Caco-2 (cell line): ENCODE measurements at regions not wholly inside any gene's neighbourhood (a gene's known extent, or its start where the extent isn't known, plus 50 kb on each side); places are given as distances from the start of the nearest gene placed in this dataset.

ENCODE experiments used
- BruUV-seq: library from RNA; stranded (reverse); fragments of 400-500 nt; replicated peaks from 2 replicates; lab custom pipeline; 2021; lab: Mats Ljungman, UMichigan
- CTCF ChIA-PET: fragments of 300-600 bp; sonication (Branson Sonifier 250); formaldehyde crosslinking; loops from one replicate; lab custom pipeline; 2022; ENCODE audit warnings: antibody characterized with exemption; lab: Charles Lee
- POLR2A ChIA-PET: fragments of 300-600 bp; sonication (Branson Sonifier 250); formaldehyde crosslinking; loops from one replicate; lab custom pipeline; 2022; ENCODE audit warnings: antibody characterized with exemption; lab: Charles Lee
- DNase-seq, 2 experiments: peaks; one replicate each; pipeline versions ENCODE4 v3.0.0 to v3.0.0-alpha.2; 2020 to 2022
- H3K27me3 ChIP-seq: replicated peaks from 2 replicates; pipeline ENCODE4 v1.6.0; 2011; ENCODE audit warnings: low read length; ENCODE audit not compliant: control insufficient read depth, insufficient read depth
- H3K36me3 ChIP-seq: 2 replicates; pipeline ENCODE4 v1.5.1; 2011; ENCODE audit warnings: low read length; ENCODE audit not compliant: control insufficient read depth, insufficient read depth
- H3K4me1 ChIP-seq: fragments of 250-450 bp; sonication (Bioruptor Pico); 2 replicates; pipeline ENCODE4 v1.5.1; 2020; ENCODE audit warnings: mild to moderate bottlenecking
- H3K4me3 ChIP-seq: 2 replicates; pipeline ENCODE4 v1.5.1; 2011; ENCODE audit warnings: low read depth, mild to moderate bottlenecking, control low read depth, low read length
- H3K9me3 ChIP-seq: fragments of 250-450 bp; sonication (Bioruptor Pico); 2 replicates; pipeline ENCODE4 v1.5.1; 2020; ENCODE audit warnings: mild to moderate bottlenecking, moderate library complexity
- H3K27ac Mint-ChIP-seq: one replicate; pipeline ENCODE4 v1.8.0; 2022; ENCODE audit warnings: mixed read lengths; ENCODE audit not compliant: unreplicated experiment
- H3K27me3 Mint-ChIP-seq: one replicate; pipeline ENCODE4 v1.8.0; 2022; ENCODE audit warnings: mixed read lengths; ENCODE audit not compliant: insufficient read depth, unreplicated experiment
- H3K36me3 Mint-ChIP-seq: one replicate; pipeline ENCODE4 v1.8.0; 2022; ENCODE audit warnings: mild to moderate bottlenecking, mixed read lengths; ENCODE audit not compliant: insufficient read depth, unreplicated experiment
- H3K4me1 Mint-ChIP-seq: one replicate; pipeline ENCODE4 v1.8.0; 2022; ENCODE audit warnings: low read depth, mixed read lengths; ENCODE audit not compliant: unreplicated experiment
- H3K4me3 Mint-ChIP-seq: one replicate; pipeline ENCODE4 v1.8.0; 2022; ENCODE audit warnings: mild to moderate bottlenecking, moderate library complexity, mixed read lengths; ENCODE audit not compliant: unreplicated experiment
- H3K9me3 Mint-ChIP-seq: one replicate; pipeline ENCODE4 v1.8.0; 2022; ENCODE audit warnings: mixed read lengths; ENCODE audit not compliant: unreplicated experiment
- CTCF ChIP-seq, 2 experiments: fragments of 200-600 bp in 1 of 2; IDR thresholded peaks; 1 replicate in 1 of 2; 2 replicates in 1 of 2; pipeline versions ENCODE4 v1.5.1 to v1.8.0; 2011 to 2022; ENCODE audit warnings: antibody characterized with exemption in 1 of 2, control low read depth in 1 of 2, inconsistent platforms in 1 of 2, low read depth in 1 of 2, low read length in 1 of 2, mild to moderate bottlenecking in 1 of 2, moderate library complexity in 1 of 2; ENCODE audit not compliant: insufficient read depth in 1 of 2, severe bottlenecking in 1 of 2, unreplicated experiment in 1 of 2
- intact Hi-C: fragments of 100-400 bp; cut with micrococcal nuclease; formaldehyde crosslinking; loops from one replicate; pipeline ENCODE4 v1.10.0; 2022; ENCODE audit not compliant: unreplicated experiment

- H3K4me3 ChIP-seq: no peak overlapping the region
These were observed 427.4 kb upstream of the MGMT start for GRCh38 chr10:129039406-129040370.

GRCh38 chr10:129040377-129040776 lies 426.7 kb upstream of the MGMT start:
- CTCF ChIA-PET: no interaction called here
- no peak for DNase-seq
- Mint-ChIP-seq H3K4me1 (no peaks in the 10 kb centered on the region), H3K27me3 (peaks cover 35% of the 10 kb centered on the region), H3K36me3 (no peaks in the 10 kb centered on the region), H3K27ac (no peak overlapping the region), H3K9me3 (no peaks in the 10 kb centered on the region), H3K4me3 (no peak overlapping the region)
- intact Hi-C loops: no loop called here
- no peak overlapping the region for H3K4me3 ChIP-seq
- H3K27me3 ChIP-seq: peaks cover 2% of the 10 kb centered on the region
- no peaks in the 10 kb centered on the region for H3K9me3 ChIP-seq
- POLR2A ChIA-PET: no interaction called here
- H3K4me1 ChIP-seq: no peaks in the 10 kb centered on the region
- TF ChIP-seq CTCF (IDR thresholded peaks at IDR 0.05; ENCODE audit: insufficient read depth in 1 of 2, low read depth in 1 of 2, low read length in 1 of 2, severe bottlenecking in 1 of 2, unreplicated experiment in 1 of 2): no peak
- BruUV-seq: no TSS peak
- H3K36me3 ChIP-seq: no peaks in the 10 kb centered on the region

More at GRCh38 chr10:129039406-129040370, 427.4 kb upstream of the MGMT start:
- POLR2A ChIA-PET: no interaction called here
- Histone ChIP-seq H3K36me3 (no peaks in the 10 kb centered on the region), H3K4me1 (no peaks in the 10 kb centered on the region), H3K27me3 (peaks cover 2% of the 10 kb centered on the region), H3K9me3 (no peaks in the 10 kb centered on the region)
- no peaks in the 10 kb centered on the region for H3K9me3 Mint-ChIP-seq
- no peak overlapping the region for H3K27ac Mint-ChIP-seq
- DNase-seq: no peak
- CTCF ChIA-PET: no interaction called here
- H3K4me3 Mint-ChIP-seq: no peak overlapping the region
- no TSS peak for BruUV-seq
- H3K27me3 Mint-ChIP-seq: peaks cover 34% of the 10 kb centered on the region
- no peaks in the 10 kb centered on the region for H3K4me1 Mint-ChIP-seq
- no peaks in the 10 kb centered on the region for H3K36me3 Mint-ChIP-seq
- intact Hi-C loops: no loop called here
- no peak for TF ChIP-seq CTCF (IDR thresholded peaks at IDR 0.05; ENCODE audit: insufficient read depth in 1 of 2, low read depth in 1 of 2, low read length in 1 of 2, severe bottlenecking in 1 of 2, unreplicated experiment in 1 of 2)

- Mint-ChIP-seq H3K9me3 (no peaks in the 10 kb centered on the region), H3K36me3 (no peaks in the 10 kb centered on the region), H3K27me3 (peaks cover 36% of the 10 kb centered on the region), H3K4me1 (no peaks in the 10 kb centered on the region), H3K27ac (no peak overlapping the region), H3K4me3 (no peak overlapping the region)
- intact Hi-C loops: no loop called here
- no TSS peak for BruUV-seq
- H3K4me3 ChIP-seq: no peak overlapping the region
- ChIA-PET POLR2A (no interaction called here), CTCF (no interaction called here)
- H3K27me3 ChIP-seq: peaks cover 2% of the 10 kb centered on the region
- no peak for TF ChIP-seq CTCF (IDR thresholded peaks at IDR 0.05; ENCODE audit: insufficient read depth in 1 of 2, low read depth in 1 of 2, low read length in 1 of 2, severe bottlenecking in 1 of 2, unreplicated experiment in 1 of 2)
- no peaks in the 10 kb centered on the region for H3K4me1 ChIP-seq
- no peak for DNase-seq
- no peaks in the 10 kb centered on the region for H3K9me3 ChIP-seq
- H3K36me3 ChIP-seq: no peaks in the 10 kb centered on the region
These were observed 425.1 kb upstream of the MGMT start for GRCh38 chr10:129041916-129042315.
